SK-N-SH (cell line): ENCODE measurements at regions not wholly inside any gene's neighbourhood (a gene's known extent, or its start where the extent isn't known, plus 50 kb on each side); places are given as distances from the start of the nearest gene placed in this dataset.
"Not testable (repeated sequence)": the region's sequence is repeated elsewhere in the genome, so short reads cannot be mapped to it uniquely, and the experiment has no call there.

Experiments
- CTCF ChIA-PET: fragments of 300-600, 350-600 bp; formaldehyde crosslinking; extraction: SDS; loops from one replicate; lab custom pipeline; 2021; lab: Yijun Ruan, JAX
- POLR2A ChIA-PET: fragments of 350-600 bp; sonication (Branson Sonifier 250); formaldehyde crosslinking; extraction: SDS; loops from one replicate; lab custom pipeline; 2020; ENCODE audit warnings: antibody characterized with exemption, inconsistent platforms; lab: Yijun Ruan, JAX
- DNase-seq: peaks from one replicate; pipeline ENCODE4 v3.0.0; 2012
- H2AFZ ChIP-seq: fragments of 200-600 bp; sonication (generic); 2 replicates; pipeline ENCODE4 v1.8.1; 2016; ENCODE audit warnings: antibody characterized with exemption, mild to moderate bottlenecking, low read depth
- H3F3A ChIP-seq: fragments of 200-600 bp; sonication (generic); replicated peaks from 2 replicates; pipeline ENCODE3; 2016; ENCODE audit warnings: antibody characterized with exemption, mild to moderate bottlenecking; ENCODE audit not compliant: insufficient read depth
- H3K27ac ChIP-seq, 2 experiments: fragments of 200-500 bp in 1 of 2; fragments of 200-600 bp in 1 of 2; sonication (Bioruptor generic) in 1 of 2; sonication (generic), shearing (Covaris generic) in 1 of 2; 2 replicates each; pipeline versions ENCODE4 v1.5.1 to v1.6.1; 2014 to 2016; ENCODE audit warnings: low read depth in 2 of 2, inconsistent platforms in 1 of 2, low read length in 1 of 2, mild to moderate bottlenecking in 1 of 2, mixed read lengths in 1 of 2
- H3K27me3 ChIP-seq: fragments of 200-600 bp; sonication (generic), shearing (Covaris generic); 2 replicates; pipeline ENCODE4 v1.6.1; 2016; ENCODE audit warnings: mixed run types; ENCODE audit not compliant: insufficient read depth
- H3K36me3 ChIP-seq, 2 experiments: fragments of 200-500 bp in 1 of 2; fragments of 200-600 bp in 1 of 2; sonication (Bioruptor generic) in 1 of 2; sonication (generic) in 1 of 2; replicated peaks in 1 of 2; 2 replicates each; pipeline versions ENCODE3 to v1.5.1; 2014 to 2016; ENCODE audit warnings: low read length in 1 of 2, mild to moderate bottlenecking in 1 of 2; ENCODE audit not compliant: insufficient read depth in 2 of 2, control insufficient read depth in 1 of 2
- H3K4me1 ChIP-seq, 2 experiments: fragments of 200-500 bp in 1 of 2; fragments of 200-600 bp in 1 of 2; sonication (Bioruptor generic) in 1 of 2; sonication (generic), shearing (Covaris generic) in 1 of 2; 2 replicates each; pipeline versions ENCODE4 v1.5.1 to v1.6.1; 2014 to 2016; ENCODE audit warnings: low read depth in 1 of 2, low read length in 1 of 2, mixed run types in 1 of 2; ENCODE audit not compliant: insufficient read depth in 2 of 2, control insufficient read depth in 1 of 2
- H3K4me2 ChIP-seq: fragments of 200-600 bp; sonication (generic), shearing (Covaris generic); 2 replicates; pipeline ENCODE4 v1.6.1; 2017; ENCODE audit warnings: mixed run types
- H3K4me3 ChIP-seq, 2 experiments: fragments of 200-500 bp in 1 of 2; fragments of 200-600 bp in 1 of 2; sonication (Bioruptor generic) in 1 of 2; sonication (generic), shearing (Covaris generic) in 1 of 2; 2 replicates each; pipeline versions ENCODE4 v1.5.1 to v1.8.1; 2014 to 2016; ENCODE audit warnings: low read depth in 2 of 2, inconsistent platforms in 1 of 2, low read length in 1 of 2, mild to moderate bottlenecking in 1 of 2, mixed read lengths in 1 of 2, moderate library complexity in 1 of 2
- H3K79me2 ChIP-seq: fragments of 200-600 bp; sonication (generic); 2 replicates; pipeline ENCODE4 v1.8.1; 2017; ENCODE audit warnings: mild to moderate bottlenecking; ENCODE audit not compliant: insufficient read depth
- H3K9ac ChIP-seq: fragments of 200-600 bp; sonication (generic); 2 replicates; pipeline ENCODE4 v1.6.1; 2017; ENCODE audit warnings: mixed run types
- H3K9me2 ChIP-seq: fragments of 200-600 bp; sonication (generic); 2 replicates; pipeline ENCODE4 v1.6.1; 2017; ENCODE audit warnings: mixed run types
- H3K9me3 ChIP-seq: fragments of 200-600 bp; sonication (generic); 2 replicates; pipeline ENCODE4 v1.6.1; 2017; ENCODE audit warnings: mixed run types, mild to moderate bottlenecking, moderate library complexity
- H4K20me1 ChIP-seq: fragments of 200-600 bp; sonication (generic); 2 replicates; pipeline ENCODE4 v1.6.1; 2017; ENCODE audit warnings: mild to moderate bottlenecking, mixed run types; ENCODE audit not compliant: insufficient read depth
- CHD2 ChIP-seq: fragments of 150-350 bp; IDR thresholded peaks from 2 replicates; pipeline ENCODE4 v1.6.1; 2018; ENCODE audit warnings: low read length; ENCODE audit not compliant: partially characterized antibody
- EZH2phosphoT487 ChIP-seq: fragments of 200-600 bp; sonication (generic); IDR thresholded peaks from 2 replicates; pipeline ENCODE4 v1.6.1; 2017; ENCODE audit warnings: low read depth, mixed run types, mild to moderate bottlenecking, antibody characterized with exemption, moderate library complexity, borderline replicate concordance
- MXI1 ChIP-seq: IDR thresholded peaks from 2 replicates; pipeline ENCODE4 v1.6.1; 2012; ENCODE audit warnings: mild to moderate bottlenecking, low read depth, low read length, improper control_type of control experiment
- NRF1 ChIP-seq: IDR thresholded peaks from 2 replicates; pipeline ENCODE4 v1.6.1; 2012; ENCODE audit warnings: low read depth, mild to moderate bottlenecking, low read length
- PBX3 ChIP-seq: IDR thresholded peaks from 2 replicates; pipeline ENCODE4; 2012
- POLR2AphosphoS5 ChIP-seq: IDR thresholded peaks from 2 replicates; pipeline ENCODE4 v1.6.1; 2012; ENCODE audit warnings: low read depth, low read length
- RXRA ChIP-seq: IDR thresholded peaks from 2 replicates; pipeline ENCODE4 v1.4.0; 2012; ENCODE audit warnings: low read depth, mild to moderate bottlenecking, borderline replicate concordance
- TCF12 ChIP-seq: IDR thresholded peaks from 2 replicates; pipeline ENCODE4 v1.4.0; 2012
- TEAD4 ChIP-seq: IDR thresholded peaks from 2 replicates; pipeline ENCODE4 v1.4.0; 2012; ENCODE audit warnings: mild to moderate bottlenecking, borderline replicate concordance; ENCODE audit not compliant: insufficient read depth
- WGBS: methylation state at CpG from one replicate; pipeline ENCODE4 v1.1.6; 2017; ENCODE audit warnings: low lambda C conversion rate; 5-methylcytosine and 5-hydroxymethylcytosine counted together
- TF ChIP-seq, protein P1 (sequence below): IDR thresholded peaks from 2 replicates; pipeline ENCODE4 v1.6.1; 2012; ENCODE audit warnings: mild to moderate bottlenecking, low read depth, low read length, moderate library complexity
- TF ChIP-seq, protein P2 (sequence below): IDR thresholded peaks from 2 replicates; pipeline ENCODE4 v1.4.0; 2012; ENCODE audit warnings: low read depth, borderline replicate concordance
- TF ChIP-seq, protein P3 (sequence below): fragments of 200-600 bp; sonication (generic); IDR thresholded peaks from 2 replicates; pipeline ENCODE4 v1.6.1; 2017; ENCODE audit warnings: antibody characterized with exemption, mild to moderate bottlenecking, moderate library complexity

GRCh38 chr7:68840991-68841390, 757.3 kb upstream of the AUTS2 start (continued):
- TF ChIP-seq, protein P1, sequence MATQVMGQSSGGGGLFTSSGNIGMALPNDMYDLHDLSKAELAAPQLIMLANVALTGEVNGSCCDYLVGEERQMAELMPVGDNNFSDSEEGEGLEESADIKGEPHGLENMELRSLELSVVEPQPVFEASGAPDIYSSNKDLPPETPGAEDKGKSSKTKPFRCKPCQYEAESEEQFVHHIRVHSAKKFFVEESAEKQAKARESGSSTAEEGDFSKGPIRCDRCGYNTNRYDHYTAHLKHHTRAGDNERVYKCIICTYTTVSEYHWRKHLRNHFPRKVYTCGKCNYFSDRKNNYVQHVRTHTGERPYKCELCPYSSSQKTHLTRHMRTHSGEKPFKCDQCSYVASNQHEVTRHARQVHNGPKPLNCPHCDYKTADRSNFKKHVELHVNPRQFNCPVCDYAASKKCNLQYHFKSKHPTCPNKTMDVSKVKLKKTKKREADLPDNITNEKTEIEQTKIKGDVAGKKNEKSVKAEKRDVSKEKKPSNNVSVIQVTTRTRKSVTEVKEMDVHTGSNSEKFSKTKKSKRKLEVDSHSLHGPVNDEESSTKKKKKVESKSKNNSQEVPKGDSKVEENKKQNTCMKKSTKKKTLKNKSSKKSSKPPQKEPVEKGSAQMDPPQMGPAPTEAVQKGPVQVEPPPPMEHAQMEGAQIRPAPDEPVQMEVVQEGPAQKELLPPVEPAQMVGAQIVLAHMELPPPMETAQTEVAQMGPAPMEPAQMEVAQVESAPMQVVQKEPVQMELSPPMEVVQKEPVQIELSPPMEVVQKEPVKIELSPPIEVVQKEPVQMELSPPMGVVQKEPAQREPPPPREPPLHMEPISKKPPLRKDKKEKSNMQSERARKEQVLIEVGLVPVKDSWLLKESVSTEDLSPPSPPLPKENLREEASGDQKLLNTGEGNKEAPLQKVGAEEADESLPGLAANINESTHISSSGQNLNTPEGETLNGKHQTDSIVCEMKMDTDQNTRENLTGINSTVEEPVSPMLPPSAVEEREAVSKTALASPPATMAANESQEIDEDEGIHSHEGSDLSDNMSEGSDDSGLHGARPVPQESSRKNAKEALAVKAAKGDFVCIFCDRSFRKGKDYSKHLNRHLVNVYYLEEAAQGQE, result no peak
- TF ChIP-seq TEAD4 (no peak), TCF12 (no peak), EZH2phosphoT487 (no peak), MXI1 (no peak), PBX3 (no peak)
- TF ChIP-seq, protein P2, sequence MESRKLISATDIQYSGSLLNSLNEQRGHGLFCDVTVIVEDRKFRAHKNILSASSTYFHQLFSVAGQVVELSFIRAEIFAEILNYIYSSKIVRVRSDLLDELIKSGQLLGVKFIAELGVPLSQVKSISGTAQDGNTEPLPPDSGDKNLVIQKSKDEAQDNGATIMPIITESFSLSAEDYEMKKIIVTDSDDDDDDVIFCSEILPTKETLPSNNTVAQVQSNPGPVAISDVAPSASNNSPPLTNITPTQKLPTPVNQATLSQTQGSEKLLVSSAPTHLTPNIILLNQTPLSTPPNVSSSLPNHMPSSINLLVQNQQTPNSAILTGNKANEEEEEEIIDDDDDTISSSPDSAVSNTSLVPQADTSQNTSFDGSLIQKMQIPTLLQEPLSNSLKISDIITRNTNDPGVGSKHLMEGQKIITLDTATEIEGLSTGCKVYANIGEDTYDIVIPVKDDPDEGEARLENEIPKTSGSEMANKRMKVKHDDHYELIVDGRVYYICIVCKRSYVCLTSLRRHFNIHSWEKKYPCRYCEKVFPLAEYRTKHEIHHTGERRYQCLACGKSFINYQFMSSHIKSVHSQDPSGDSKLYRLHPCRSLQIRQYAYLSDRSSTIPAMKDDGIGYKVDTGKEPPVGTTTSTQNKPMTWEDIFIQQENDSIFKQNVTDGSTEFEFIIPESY, result no peak

- H3F3A ChIP-seq, H3K27me3 ChIP-seq, H3K4me2 ChIP-seq, H3K27ac ChIP-seq, H3K4me3 ChIP-seq, H4K20me1 ChIP-seq, POLR2A ChIA-PET, H3K4me1 ChIP-seq, H3K9me2 ChIP-seq, H3K9me3 ChIP-seq, DNase-seq, H2AFZ ChIP-seq, H3K36me3 ChIP-seq, H3K9ac ChIP-seq, H3K79me2 ChIP-seq, CTCF ChIA-PET: not testable (repeated sequence)
- WGBS, result 67% methylated on average over 6 of the region's 6 CpGs
Observed at GRCh38 chr7:68843985-68844384, 754.3 kb upstream of the AUTS2 start.

- no peak overlapping the region for H3K27ac ChIP-seq
- 65% methylated on average over 13 of the region's 13 CpGs for WGBS
- no peaks in the 10 kb centered on the region for H3F3A ChIP-seq
- H2AFZ ChIP-seq, result no peak overlapping the region
- CTCF ChIA-PET, result interaction anchor here (1.1 kb wide), 1 partner anchor 11 kb away, joined by 3 read pairs; no protein-coding TSS in a partner anchor
- H3K4me2 ChIP-seq, result no peak overlapping the region
- H3K36me3 ChIP-seq, result no peaks in the 10 kb centered on the region
- H4K20me1 ChIP-seq, result no peaks in the 10 kb centered on the region
- POLR2A ChIA-PET, result no interaction called here
- no peaks in the 10 kb centered on the region for H3K9me3 ChIP-seq
- H3K9me2 ChIP-seq, result no peaks in the 10 kb centered on the region
- no peaks in the 10 kb centered on the region for H3K4me1 ChIP-seq
- no peak overlapping the region for H3K4me3 ChIP-seq
- H3K27me3 ChIP-seq, result no peaks in the 10 kb centered on the region
- no peak overlapping the region for H3K9ac ChIP-seq
- H3K79me2 ChIP-seq, result no peaks in the 10 kb centered on the region
- DNase-seq, result no peak
- TF ChIP-seq NRF1, result no peak
- TF ChIP-seq POLR2AphosphoS5, result no peak
- TF ChIP-seq, protein P1, result no peak
- no peak for TF ChIP-seq RXRA
- TF ChIP-seq, protein P3, sequence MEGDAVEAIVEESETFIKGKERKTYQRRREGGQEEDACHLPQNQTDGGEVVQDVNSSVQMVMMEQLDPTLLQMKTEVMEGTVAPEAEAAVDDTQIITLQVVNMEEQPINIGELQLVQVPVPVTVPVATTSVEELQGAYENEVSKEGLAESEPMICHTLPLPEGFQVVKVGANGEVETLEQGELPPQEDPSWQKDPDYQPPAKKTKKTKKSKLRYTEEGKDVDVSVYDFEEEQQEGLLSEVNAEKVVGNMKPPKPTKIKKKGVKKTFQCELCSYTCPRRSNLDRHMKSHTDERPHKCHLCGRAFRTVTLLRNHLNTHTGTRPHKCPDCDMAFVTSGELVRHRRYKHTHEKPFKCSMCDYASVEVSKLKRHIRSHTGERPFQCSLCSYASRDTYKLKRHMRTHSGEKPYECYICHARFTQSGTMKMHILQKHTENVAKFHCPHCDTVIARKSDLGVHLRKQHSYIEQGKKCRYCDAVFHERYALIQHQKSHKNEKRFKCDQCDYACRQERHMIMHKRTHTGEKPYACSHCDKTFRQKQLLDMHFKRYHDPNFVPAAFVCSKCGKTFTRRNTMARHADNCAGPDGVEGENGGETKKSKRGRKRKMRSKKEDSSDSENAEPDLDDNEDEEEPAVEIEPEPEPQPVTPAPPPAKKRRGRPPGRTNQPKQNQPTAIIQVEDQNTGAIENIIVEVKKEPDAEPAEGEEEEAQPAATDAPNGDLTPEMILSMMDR, result no peak
- no peak for TF ChIP-seq TEAD4
- no peak for TF ChIP-seq CHD2
Observed at GRCh38 chr7:68846811-68847325, 751.4 kb upstream of the AUTS2 start.
